ENCODE measurements at regions not wholly inside any gene's neighbourhood (a gene's known extent, or its start where the extent isn't known, plus 50 kb on each side); places are given as distances from the start of the nearest gene placed in this dataset.

DNA sequence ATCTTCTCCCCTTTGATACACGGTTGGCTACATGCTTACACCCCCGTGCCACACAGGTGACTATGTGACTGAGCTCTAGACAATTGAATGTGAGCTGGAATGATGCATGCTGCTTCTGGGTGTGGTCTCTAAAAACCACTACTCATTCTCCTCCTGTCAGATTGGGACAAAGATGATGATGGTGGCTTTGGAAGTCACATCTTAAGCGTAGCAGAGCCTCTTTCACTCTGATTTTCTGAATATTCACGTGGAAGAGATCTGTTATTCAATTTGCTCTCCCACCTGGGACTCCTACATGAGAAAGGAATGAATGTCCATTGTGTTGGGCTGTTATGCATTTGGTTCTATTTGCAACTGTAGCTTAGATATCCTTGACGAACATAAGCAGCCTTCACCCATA is 763.6 kb upstream of the EEF2KMT start:
- DNase-seq (ENCODE audit: low read depth, low spot score) = no peak

- no peak for DNase-seq (ENCODE audit: low read depth, low spot score)
Observed at GRCh38 chr16:5858180-5858579, 760.6 kb upstream of the EEF2KMT start.

GRCh38 chr16:5854027-5854426 is 756.4 kb upstream of the EEF2KMT start:
- DNase-seq (ENCODE audit: low read depth, low spot score) = no peak

- no peak for DNase-seq (ENCODE audit: low read depth, low spot score)
Observed at GRCh38 chr16:5852151-5852550, 754.6 kb upstream of the EEF2KMT start.

DNA sequence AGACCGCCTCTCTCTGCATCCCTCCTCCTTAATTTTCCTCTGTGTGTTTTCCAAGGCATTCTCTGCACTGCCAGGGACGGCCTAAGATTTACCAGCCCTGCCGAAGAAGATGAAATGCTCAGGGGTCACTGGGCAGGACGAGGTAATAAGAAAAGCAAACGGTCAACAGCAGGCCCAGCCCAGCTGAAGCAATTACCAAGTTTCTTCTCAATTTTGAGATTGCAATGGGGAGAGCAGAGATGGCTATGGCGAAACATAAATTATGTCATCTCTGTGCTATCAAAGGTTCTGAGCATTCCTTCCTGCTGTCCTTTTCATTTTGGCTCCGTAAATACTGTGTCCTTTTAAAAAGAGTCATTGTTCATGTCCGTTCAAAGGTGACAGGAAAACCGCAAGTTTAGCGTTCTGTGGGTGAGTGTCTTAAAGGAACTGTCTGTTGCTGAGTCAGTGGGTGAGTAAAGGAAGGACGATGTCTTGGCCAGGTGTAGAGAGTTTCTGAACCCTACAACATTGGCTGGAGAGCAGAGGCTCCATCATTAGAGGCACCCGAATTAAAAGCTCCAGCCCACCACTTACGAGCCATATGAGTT is 753.9 kb upstream of the EEF2KMT start:
- DNase-seq (ENCODE audit: low read depth, low spot score) = peak; percentile 29

DNA sequence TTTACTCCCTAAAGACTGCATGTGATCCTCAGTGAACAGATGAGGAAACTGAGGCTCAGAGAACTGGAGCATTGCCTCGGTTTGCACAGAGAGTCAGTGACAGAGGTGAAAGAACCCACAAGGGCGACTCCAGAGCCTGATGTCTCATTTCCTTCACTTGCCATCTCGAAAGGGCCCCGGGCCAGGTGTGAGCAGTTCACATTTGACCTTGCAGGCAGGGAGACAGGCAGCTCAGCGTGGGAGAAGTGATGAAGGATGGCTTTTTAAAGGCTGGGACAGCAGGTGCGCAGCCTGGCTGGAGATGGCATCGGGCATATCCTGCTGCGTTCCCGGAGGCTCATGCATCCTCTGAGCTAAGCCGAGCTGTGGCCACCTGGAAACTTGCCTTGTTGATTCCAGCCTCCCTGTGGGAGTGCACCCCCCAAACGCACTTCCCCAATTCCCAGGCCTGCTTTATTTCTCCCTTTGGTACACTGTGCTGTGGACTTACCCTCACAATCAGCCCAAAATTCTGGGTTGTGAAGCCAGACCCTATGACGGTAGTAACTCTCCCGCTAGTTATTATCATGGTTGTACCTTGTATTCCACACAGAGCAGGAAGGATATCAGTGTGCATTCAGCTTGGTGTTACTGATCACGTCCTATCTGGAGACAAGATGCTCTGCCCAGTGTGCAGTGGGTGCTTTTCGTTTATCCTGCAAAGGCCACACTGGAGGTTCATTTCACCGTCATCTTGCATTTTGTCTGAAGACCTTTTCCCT is 753.2 kb upstream of the EEF2KMT start:
- no peak for DNase-seq (ENCODE audit: low read depth, low spot score)

DNA sequence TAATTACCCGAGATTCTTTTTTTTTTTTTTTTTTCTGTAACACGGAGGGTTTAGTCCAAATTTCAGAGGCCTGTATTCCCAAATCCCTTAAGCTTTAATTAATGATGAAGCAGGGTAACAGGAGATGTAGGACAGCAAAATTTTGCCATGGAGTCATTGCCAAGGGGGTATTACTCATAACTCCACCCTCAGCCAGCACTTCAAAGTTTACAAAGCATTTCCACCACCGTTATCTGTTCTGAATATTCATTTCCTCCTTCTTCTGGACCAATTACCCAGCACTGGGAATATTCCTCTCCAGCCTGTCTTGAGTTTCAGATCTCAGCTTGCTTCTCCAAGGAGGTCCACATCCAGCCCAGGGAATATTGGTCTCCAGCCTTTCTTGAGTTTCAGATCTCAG is 747.5 kb upstream of the EEF2KMT start:
- peak; percentile 26 for DNase-seq (ENCODE audit: low read depth, low spot score)

- no peak for DNase-seq (ENCODE audit: low read depth, low spot score)
Observed at GRCh38 chr16:5841974-5842373, 744.4 kb upstream of the EEF2KMT start.

- DNase-seq (ENCODE audit: low read depth, low spot score) = no peak
Observed at GRCh38 chr16:5838725-5839124, 741.1 kb upstream of the EEF2KMT start.

- no peak for DNase-seq (ENCODE audit: low read depth, low spot score)
Observed at GRCh38 chr16:5838071-5838470, 740.5 kb upstream of the EEF2KMT start.

DNA sequence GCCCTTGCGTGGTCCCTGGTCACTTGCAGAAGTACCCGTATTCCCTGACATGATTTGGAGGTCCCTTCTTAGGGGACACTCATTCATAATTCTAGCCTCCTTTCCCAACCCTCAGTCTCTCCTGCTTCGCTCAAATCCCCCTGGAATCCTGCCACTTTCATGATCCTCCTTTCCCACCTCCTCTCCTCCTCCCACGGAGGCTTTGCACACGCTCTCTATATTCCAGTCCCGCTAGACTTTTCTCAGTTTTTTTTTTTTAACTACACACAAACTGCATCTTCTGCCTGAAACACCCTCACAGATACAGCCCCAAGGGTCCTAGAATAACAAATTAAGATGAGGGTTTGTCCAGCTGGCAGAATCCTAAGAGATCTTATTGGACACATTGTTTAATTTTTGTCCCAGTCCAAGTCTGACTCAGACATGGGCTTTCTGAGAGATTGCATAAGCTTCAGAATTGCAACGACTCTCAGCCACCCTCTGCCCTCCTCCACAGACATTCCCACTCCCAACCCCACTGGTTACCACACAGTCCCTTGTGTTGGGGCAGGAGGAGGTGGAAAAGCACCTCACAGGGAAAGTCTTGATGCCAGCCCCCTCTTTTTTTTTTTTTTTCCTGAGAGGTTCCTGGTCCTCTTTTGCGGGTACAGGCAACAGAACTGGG is 739.5 kb upstream of the EEF2KMT start:
- DNase-seq (ENCODE audit: low read depth, low spot score) = peak; percentile 25

DNA sequence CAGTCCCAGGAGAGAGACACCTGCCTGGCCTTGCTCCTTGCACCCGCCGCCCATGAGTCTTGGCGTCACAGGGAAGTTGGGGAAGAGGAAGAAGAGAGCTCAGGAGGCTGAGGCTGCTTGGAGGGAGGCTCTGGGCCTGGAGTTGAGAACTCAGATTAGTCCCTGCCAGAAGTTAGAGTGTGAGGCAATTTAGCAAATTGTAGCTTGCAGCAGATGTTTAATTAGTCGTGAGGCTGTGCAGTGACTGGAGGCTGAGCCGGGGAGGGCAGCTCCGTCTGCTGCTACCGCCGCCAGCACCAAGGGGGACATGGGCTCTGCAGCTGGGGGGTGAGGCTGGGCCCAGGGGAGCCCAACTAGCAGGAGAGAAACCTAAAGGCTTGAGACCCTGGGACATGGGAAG is 738.3 kb upstream of the EEF2KMT start:
- DNase-seq (ENCODE audit: low read depth, low spot score) = no peak

- no peak for DNase-seq (ENCODE audit: low read depth, low spot score)
Observed at GRCh38 chr16:5826332-5826731, 728.7 kb upstream of the EEF2KMT start.

- peak; percentile 78 for DNase-seq (ENCODE audit: low read depth, low spot score)
Observed at GRCh38 chr16:5820472-5820871, 722.9 kb upstream of the EEF2KMT start.

DNA sequence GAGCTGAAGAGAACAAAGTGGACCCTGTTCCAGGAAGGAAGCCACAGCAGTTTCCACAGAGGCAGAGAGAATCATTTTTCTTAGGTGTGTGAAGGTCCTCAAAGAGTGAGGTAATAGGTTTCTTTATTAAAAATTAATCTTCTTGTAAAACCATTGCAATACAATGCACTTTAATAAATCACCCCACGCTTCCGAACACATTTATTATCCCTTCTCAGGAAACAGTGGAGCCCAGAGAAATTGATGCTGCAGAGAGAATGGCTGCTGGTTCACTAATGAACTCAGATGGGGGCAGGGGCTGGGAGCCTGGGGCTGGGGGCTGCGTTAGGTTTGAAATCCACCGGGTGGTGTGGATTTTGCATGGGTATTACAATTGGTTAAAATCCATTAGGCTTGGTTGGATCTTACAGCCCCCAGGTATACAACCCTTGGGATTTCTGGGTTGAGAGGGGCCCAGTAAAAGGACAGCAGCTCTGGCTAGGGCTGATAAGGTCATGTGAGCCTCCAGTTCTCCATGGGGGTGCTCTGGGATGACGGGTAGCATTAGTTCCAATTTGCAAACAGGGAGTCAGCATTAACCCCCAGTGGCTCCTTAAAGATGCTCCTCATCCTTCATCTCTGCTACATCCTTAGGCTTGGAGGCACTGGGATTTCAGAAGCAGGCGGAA is 718.1 kb upstream of the EEF2KMT start:
- DNase-seq (ENCODE audit: low read depth, low spot score) = no peak

DNA sequence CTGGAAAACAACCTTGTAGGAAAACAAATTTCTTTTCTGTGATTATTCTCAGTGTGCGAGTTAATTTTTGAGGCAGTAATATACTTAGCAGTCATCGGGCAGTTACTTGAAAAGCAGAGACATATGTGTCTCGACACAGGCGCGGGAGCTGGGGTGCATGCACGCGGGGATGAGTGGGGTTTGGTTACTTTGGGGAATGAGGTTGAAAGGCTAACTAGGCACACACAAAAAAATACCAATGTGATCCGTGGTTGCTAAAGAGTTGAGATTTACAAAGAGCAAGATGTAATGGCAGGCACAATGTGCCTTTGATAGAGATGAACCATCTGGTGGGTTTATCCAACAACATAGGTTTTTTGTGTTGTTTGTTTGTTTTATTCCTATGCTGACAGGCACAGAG is 703.8 kb upstream of the EEF2KMT start:
- DNase-seq (ENCODE audit: low read depth, low spot score) = no peak

GRCh38 chr16:5793556-5793955 is 696.0 kb upstream of the EEF2KMT start:
- no peak for DNase-seq (ENCODE audit: low read depth, low spot score)

GRCh38 chr16:5791011-5791657 is 693.5 kb upstream of the EEF2KMT start:
- peak; percentile 23 for DNase-seq (ENCODE audit: low read depth, low spot score)

- DNase-seq (ENCODE audit: low read depth, low spot score) = no peak
Observed at GRCh38 chr16:5790512-5790911, 692.9 kb upstream of the EEF2KMT start.

GRCh38 chr16:5789033-5789432 is 691.4 kb upstream of the EEF2KMT start:
- no peak for DNase-seq (ENCODE audit: low read depth, low spot score)

DNA sequence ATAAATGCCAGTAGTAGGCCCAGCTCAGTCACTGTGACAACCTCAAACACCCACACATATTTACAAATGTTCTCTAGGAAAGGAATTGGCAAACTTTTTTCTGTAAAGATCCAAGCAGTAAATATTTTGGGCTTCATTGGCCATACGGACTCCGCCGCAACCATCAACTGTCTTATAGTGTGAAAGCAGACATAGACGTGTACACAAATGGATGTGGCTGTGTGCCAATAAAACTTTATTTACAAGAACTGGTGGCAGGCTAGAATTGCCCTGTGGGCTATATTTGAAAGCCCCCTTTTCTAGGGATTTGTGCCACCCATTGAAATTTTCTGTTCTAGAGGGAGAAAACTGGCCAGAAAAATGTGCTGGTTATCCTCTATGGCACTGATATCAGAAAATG is 683.8 kb upstream of the EEF2KMT start:
- DNase-seq (ENCODE audit: low read depth, low spot score) = no peak

DNA sequence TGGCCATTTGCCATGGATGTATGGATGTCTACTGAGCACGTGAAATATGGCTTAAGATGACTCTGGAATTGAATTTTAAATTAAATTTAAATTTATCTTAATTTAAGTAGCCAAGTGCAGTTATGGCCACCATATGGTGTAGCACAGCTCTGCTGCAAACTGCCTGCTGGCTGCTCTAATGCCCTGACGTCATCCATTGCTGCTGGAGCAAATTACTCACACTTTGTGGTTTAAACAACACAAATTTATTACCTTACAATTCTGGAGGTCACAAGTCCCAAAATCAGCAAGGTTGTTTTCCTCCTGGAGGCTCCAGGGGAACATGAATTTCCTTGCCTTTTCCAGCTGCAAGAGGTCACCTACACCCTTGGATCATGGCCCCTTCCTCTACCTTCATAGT is 679.3 kb upstream of the EEF2KMT start:
- peak; percentile 11 for DNase-seq (ENCODE audit: low read depth, low spot score)
